Activated CD8-positive, alpha-beta T cell treated with anti-CD3 and anti-CD28 coated beads for 36 hours (primary cell): ENCODE measurements at regions not wholly inside any gene's neighbourhood (a gene's known extent, or its start where the extent isn't known, plus 50 kb on each side); places are given as distances from the start of the nearest gene placed in this dataset.

Experiments
- ATAC-seq: fragments of 200-7000 bp; cut with Tn5 transposase; one replicate; pipeline ENCODE4 v1.10.0; 2021; ENCODE audit warnings: mild to moderate bottlenecking, moderate library complexity
- CTCF ChIA-PET: fragments of 350-600 bp; sonication (Branson Sonifier 250); formaldehyde crosslinking; loops from one replicate; lab custom pipeline; 2021; ENCODE audit warnings: antibody characterized with exemption; lab: Charles Lee
- POLR2A ChIA-PET: fragments of 350-600 bp; sonication (Branson Sonifier 250); formaldehyde crosslinking; loops from one replicate; lab custom pipeline; 2021; ENCODE audit warnings: antibody characterized with exemption; lab: Charles Lee
- DNase-seq: peaks from one replicate; pipeline ENCODE4 v3.0.0-alpha.2; 2020
- H3K27ac Mint-ChIP-seq: one replicate; pipeline ENCODE4 v1.8.0; 2021; ENCODE audit warnings: mild to moderate bottlenecking, mixed read lengths
- H3K27me3 Mint-ChIP-seq: one replicate; pipeline ENCODE4 v1.8.0; 2021; ENCODE audit warnings: mixed read lengths
- H3K36me3 Mint-ChIP-seq: one replicate; pipeline ENCODE4 v1.8.0; 2021; ENCODE audit warnings: low read depth, mixed read lengths
- H3K4me1 Mint-ChIP-seq: one replicate; pipeline ENCODE4 v1.8.0; 2021; ENCODE audit warnings: low read depth, mixed read lengths
- H3K4me3 Mint-ChIP-seq: one replicate; pipeline ENCODE4 v1.8.0; 2021; ENCODE audit warnings: mild to moderate bottlenecking, moderate library complexity, mixed read lengths
- H3K9me3 Mint-ChIP-seq: one replicate; pipeline ENCODE4 v1.8.0; 2021; ENCODE audit warnings: mixed read lengths
- CTCF ChIP-seq: fragments of 200-600 bp; IDR thresholded peaks from one replicate; pipeline ENCODE4 v1.8.0; 2022; ENCODE audit warnings: antibody characterized with exemption, mild to moderate bottlenecking
- intact Hi-C: fragments of 100-400 bp; cut with micrococcal nuclease; formaldehyde crosslinking; loops from one replicate; pipeline ENCODE4 v1.10.0; 2022

GRCh38 chr10:81784111-81784597 is 90.8 kb upstream of the NRG3 start:
- no peak for TF ChIP-seq CTCF
- no peaks in the 10 kb centered on the region for H3K27me3 Mint-ChIP-seq
- POLR2A ChIA-PET: no interaction called here
- ATAC-seq (no peak), DNase-seq (no peak)
- H3K9me3 Mint-ChIP-seq: peaks cover 5% of the 10 kb centered on the region
- no peaks in the 10 kb centered on the region for H3K4me1 Mint-ChIP-seq
- no peaks in the 10 kb centered on the region for H3K36me3 Mint-ChIP-seq
- H3K27ac Mint-ChIP-seq: no peak overlapping the region
- no peak overlapping the region for H3K4me3 Mint-ChIP-seq
- CTCF ChIA-PET: no interaction called here
- intact Hi-C loops: no loop called here

GRCh38 chr10:81792729-81793128 is 82.3 kb upstream of the NRG3 start:
- ChIA-PET CTCF (interaction anchor here (0.6 to 0.7 kb wide), 2 partner anchors 14 to 606 kb away, joined by 3 read pairs; no protein-coding TSS in a partner anchor), POLR2A (no interaction called here)
- no peak for TF ChIP-seq CTCF
- H3K4me1 Mint-ChIP-seq: no peaks in the 10 kb centered on the region
- ATAC-seq: no peak
- H3K9me3 Mint-ChIP-seq: peaks cover 3% of the 10 kb centered on the region
- no peaks in the 10 kb centered on the region for H3K36me3 Mint-ChIP-seq
- no peak overlapping the region for H3K27ac Mint-ChIP-seq
- H3K27me3 Mint-ChIP-seq: no peaks in the 10 kb centered on the region
- intact Hi-C loops: no loop called here
- H3K4me3 Mint-ChIP-seq: no peak overlapping the region
- DNase-seq: no peak

- ATAC-seq (no peak), DNase-seq (no peak)
- intact Hi-C loops: no loop called here
- Mint-ChIP-seq H3K36me3 (no peaks in the 10 kb centered on the region), H3K27ac (no peak overlapping the region), H3K27me3 (no peaks in the 10 kb centered on the region), H3K4me1 (no peaks in the 10 kb centered on the region), H3K4me3 (no peak overlapping the region), H3K9me3 (peaks cover 16% of the 10 kb centered on the region)
- CTCF ChIA-PET: interaction anchor here (0.6 kb wide), 1 partner anchor 15 kb away, joined by 3 read pairs; no protein-coding TSS in a partner anchor
- TF ChIP-seq CTCF: no peak
- POLR2A ChIA-PET: no interaction called here
Observed at GRCh38 chr10:81806842-81807241, 68.2 kb upstream of the NRG3 start.

- Mint-ChIP-seq H3K4me1 (no peaks in the 10 kb centered on the region), H3K36me3 (no peaks in the 10 kb centered on the region), H3K4me3 (no peak overlapping the region), H3K27me3 (no peaks in the 10 kb centered on the region), H3K9me3 (peaks cover 3% of the 10 kb centered on the region), H3K27ac (no peak overlapping the region)
- ChIA-PET POLR2A (no interaction called here), CTCF (no interaction called here)
- no peak for TF ChIP-seq CTCF
- intact Hi-C loops: no loop called here
- no peak for DNase-seq
- no peak for ATAC-seq
Observed at GRCh38 chr10:81814842-81815241, 60.2 kb upstream of the NRG3 start.

GRCh38 chr10:81817596-81818170 is 57.3 kb upstream of the NRG3 start:
- H3K9me3 Mint-ChIP-seq: peaks cover 3% of the 10 kb centered on the region
- H3K27me3 Mint-ChIP-seq: no peaks in the 10 kb centered on the region
- H3K4me1 Mint-ChIP-seq: no peaks in the 10 kb centered on the region
- ATAC-seq: no peak
- H3K4me3 Mint-ChIP-seq: no peak overlapping the region
- no peak for TF ChIP-seq CTCF
- ChIA-PET CTCF (no interaction called here), POLR2A (no interaction called here)
- intact Hi-C loops: no loop called here
- H3K36me3 Mint-ChIP-seq: no peaks in the 10 kb centered on the region
- DNase-seq: no peak
- no peak overlapping the region for H3K27ac Mint-ChIP-seq
